A673 (cell line): ENCODE measurements at regions not wholly inside any gene's neighbourhood (a gene's known extent, or its start where the extent isn't known, plus 50 kb on each side); places are given as distances from the start of the nearest gene placed in this dataset.
"Not testable (repeated sequence)": the region's sequence is repeated elsewhere in the genome, so short reads cannot be mapped to it uniquely, and the experiment has no call there.

Experiments used
- CTCF ChIP-seq: fragments of 300-800, 200-600 bp; sonication (generic); conservative IDR thresholded peaks from 2 replicates; pipeline ENCODE4 v1.5.1; 2017; ENCODE audit warnings: low read depth, mild to moderate bottlenecking, antibody characterized with exemption, low read length, moderate library complexity, mixed read lengths
- EZH2 ChIP-seq: fragments of 200-600 bp; sonication (generic); IDR thresholded peaks from 2 replicates; pipeline ENCODE4 v1.6.1; 2017; ENCODE audit warnings: borderline replicate concordance, low read depth, mild to moderate bottlenecking, mixed read lengths, antibody characterized with exemption, low read length; ENCODE audit not compliant: poor library complexity, severe bottlenecking

GRCh38 chr2:111484097-111484496, 363.4 kb downstream of the BCL2L11 start:
- not testable (repeated sequence) for TF ChIP-seq CTCF, EZH2
